ENCODE measurements at regions not wholly inside any gene's neighbourhood (a gene's known extent, or its start where the extent isn't known, plus 50 kb on each side); places are given as distances from the start of the nearest gene placed in this dataset.

GRCh38 chr2:11012131-11012693 is 100.5 kb downstream of the KCNF1 start:
- no peak for DNase-seq (ENCODE audit: low read depth, low spot score)
- H3K27ac ChIP-seq: no peak overlapping the region

DNA sequence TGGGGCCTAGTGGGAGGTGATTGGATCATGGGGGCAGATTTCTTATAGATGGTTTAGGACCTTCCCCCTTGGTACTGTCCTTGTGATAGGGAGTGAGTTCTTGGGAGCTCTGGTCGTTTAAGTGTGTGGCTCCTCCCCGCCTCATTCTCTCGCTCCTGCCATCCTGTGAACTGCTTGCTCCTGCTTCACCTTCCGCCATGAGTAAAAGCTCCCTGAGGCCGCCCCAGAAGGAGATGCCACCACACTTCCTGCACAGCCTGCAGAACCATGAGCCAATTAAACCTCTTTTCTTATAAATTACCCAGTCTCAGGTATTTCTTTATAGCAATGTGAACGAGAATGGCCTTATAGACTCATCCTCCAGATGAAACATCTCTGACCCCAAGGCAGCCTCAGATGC is 101.5 kb downstream of the KCNF1 start:
- H3K27ac ChIP-seq: no peak overlapping the region
- no peak for DNase-seq (ENCODE audit: low read depth, low spot score)

DNA sequence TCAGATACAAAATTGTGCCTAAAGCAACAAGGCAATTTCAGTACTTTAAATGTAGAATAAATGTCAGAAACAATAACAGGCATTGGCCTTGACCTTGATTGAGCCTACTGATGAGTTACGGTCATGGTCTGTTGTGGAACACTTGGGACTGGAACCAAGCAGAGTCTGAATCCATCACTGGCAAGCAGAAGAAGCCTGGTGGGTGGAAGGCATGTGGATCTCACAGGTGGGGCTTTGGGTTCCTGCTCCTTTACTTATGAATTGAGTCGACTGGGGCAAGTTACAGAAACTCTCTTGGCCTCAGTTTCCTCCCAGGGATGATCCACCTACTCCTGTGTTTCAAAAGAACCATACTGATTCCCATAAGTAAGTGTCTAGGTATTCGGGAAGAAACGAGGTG is 102.3 kb downstream of the KCNF1 start:
- no peak overlapping the region for H3K27ac ChIP-seq
- DNase-seq (ENCODE audit: low read depth, low spot score): no peak

DNA sequence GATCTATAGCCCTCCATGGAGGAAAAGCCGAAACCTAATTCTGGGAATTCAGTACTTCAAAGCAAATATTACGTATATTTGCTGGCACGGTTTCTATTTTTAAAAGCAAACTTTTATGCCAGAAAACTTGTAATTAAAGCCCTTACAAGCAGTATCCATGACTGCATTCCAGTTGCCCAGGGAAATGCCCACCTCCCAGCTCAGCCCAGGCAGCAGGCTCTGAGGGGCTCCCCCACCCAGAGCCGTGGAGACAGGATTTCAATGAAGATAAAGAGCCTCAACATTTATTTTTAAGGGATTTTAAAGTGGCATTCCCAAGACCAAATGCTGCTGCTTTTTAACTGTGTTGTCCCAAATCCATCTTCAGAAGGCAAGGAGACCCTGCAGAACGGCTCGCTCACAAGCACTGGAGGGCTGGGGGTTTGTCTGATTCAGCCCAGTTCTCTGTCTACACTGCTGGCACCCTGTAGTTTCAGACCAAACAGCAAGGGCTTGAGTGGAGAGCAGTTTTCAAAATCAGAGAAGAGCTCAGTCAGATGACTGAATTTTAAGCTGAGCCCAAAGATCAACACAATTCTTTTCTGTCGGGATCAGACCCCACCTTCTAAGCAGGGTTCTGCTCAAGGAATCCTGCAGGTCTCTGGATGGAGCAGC is 105.1 kb downstream of the KCNF1 start:
- no peak overlapping the region for H3K27ac ChIP-seq
- DNase-seq (ENCODE audit: low read depth, low spot score): no peak

DNA sequence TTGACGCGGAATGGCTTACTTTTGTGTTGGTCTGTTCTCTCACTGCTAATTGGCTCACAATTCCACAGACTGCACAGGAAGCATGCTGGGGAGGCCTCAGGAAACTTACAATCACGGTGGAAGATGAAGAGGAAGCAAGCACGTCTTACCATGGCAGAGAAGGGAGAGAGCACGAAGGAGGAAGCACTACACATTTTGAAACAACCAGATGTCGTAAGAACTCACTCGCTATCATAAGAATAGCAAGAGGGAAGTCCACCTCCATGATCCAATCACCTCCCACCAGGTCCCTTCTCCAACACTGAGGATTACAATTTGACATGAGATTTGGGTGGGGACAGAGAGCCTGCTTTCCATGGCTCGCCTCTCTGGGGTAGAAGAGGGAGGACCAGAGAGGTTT is 106.2 kb downstream of the KCNF1 start:
- no peak overlapping the region for H3K27ac ChIP-seq
- no peak for DNase-seq (ENCODE audit: low read depth, low spot score)

- no peak for DNase-seq (ENCODE audit: low read depth, low spot score)
- H3K27ac ChIP-seq: no peak overlapping the region
Measured at GRCh38 chr2:11018651-11019185, 107.0 kb downstream of the KCNF1 start.

DNA sequence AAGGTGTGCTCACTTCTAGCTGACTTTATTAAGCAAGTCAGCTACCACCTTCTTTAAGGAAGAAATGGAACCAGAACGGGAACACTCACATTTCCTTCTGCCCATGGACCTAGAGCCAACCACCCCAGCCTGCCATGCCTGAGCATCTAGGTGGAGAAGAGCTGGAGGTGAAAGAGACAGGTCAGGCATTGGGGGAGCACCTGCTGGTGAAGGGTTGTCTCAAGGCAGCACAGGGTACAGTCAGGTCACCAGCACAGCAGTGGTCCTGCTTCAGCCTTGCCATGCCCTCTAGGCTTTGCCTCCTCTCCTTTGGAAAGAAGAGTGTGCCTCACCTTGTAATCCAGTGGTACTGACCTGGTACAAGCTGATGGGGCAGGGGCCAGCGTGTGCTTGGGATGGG is 107.9 kb downstream of the KCNF1 start:
- DNase-seq (ENCODE audit: low read depth, low spot score): no peak
- H3K27ac ChIP-seq: no peak overlapping the region

GRCh38 chr2:11022064-11022463 is 110.3 kb downstream of the KCNF1 start:
- H3K27ac ChIP-seq: no peak overlapping the region
- DNase-seq (ENCODE audit: low read depth, low spot score): no peak

- no peak for DNase-seq (ENCODE audit: low read depth, low spot score)
- no peak overlapping the region for H3K27ac ChIP-seq
Measured at GRCh38 chr2:11022591-11023273, 111.0 kb downstream of the KCNF1 start.

GRCh38 chr2:11023326-11024258 is 111.9 kb downstream of the KCNF1 start:
- no peak overlapping the region for H3K27ac ChIP-seq
- DNase-seq (ENCODE audit: low read depth, low spot score): no peak

DNA sequence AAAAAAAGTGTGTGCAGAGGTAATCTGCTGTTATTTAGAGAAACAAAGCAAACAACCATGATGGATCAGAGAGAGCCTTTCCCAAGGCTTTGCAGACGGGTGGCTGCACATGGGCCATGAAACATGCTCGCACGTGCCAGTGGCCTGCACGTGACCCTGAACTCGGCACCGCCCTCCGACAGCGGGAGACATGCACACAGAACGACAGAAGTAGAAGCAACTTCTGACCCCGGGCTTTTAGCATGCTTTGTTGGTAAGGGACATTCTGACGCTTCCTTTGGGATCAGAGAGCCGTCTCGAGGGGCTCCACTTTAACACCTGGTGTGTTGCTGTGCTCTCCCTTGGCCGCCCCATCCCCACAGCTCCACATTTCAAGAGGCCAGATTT is 112.5 kb downstream of the KCNF1 start:
- DNase-seq (ENCODE audit: low read depth, low spot score): no peak
- no peak overlapping the region for H3K27ac ChIP-seq

GRCh38 chr2:11024687-11025086 is 113.0 kb downstream of the KCNF1 start:
- H3K27ac ChIP-seq: no peak overlapping the region
- no peak for DNase-seq (ENCODE audit: low read depth, low spot score)

DNA sequence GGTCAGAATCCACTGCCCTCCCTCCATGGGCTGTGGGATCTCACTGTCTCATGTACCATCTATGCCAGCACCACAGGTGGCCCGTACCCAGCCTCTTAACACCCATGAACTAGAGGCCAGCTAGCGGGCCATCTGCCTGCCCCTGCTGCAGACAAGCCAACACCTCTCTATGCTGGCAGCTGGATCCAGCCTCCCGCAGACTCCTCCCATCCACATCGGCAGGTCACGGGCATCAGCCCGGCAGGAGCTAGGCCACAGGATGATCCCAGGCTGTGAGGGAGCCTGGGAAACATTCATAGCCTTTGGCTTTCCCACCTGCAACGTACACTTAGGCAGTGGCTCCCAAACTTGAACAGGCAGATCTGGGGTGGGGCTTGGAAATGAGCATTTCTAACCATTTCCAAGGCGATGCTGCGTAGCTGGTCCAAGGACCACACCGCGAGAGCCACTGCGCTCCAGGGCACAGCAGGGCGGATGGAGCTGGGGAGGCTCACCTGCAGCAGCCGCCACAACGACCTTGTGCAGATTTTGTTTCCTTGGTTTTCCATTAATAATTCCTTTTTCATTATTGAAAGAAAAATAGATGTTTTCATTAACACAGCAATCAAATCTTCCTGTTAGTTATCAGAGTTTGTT is 114.7 kb downstream of the KCNF1 start:
- no peak overlapping the region for H3K27ac ChIP-seq
- DNase-seq (ENCODE audit: low read depth, low spot score): no peak

GRCh38 chr2:11027195-11027594 is 115.5 kb downstream of the KCNF1 start:
- no peak overlapping the region for H3K27ac ChIP-seq
- DNase-seq (ENCODE audit: low read depth, low spot score): no peak

GRCh38 chr2:11028407-11028916 is 116.7 kb downstream of the KCNF1 start:
- no peak overlapping the region for H3K27ac ChIP-seq
- no peak for DNase-seq (ENCODE audit: low read depth, low spot score)

- DNase-seq (ENCODE audit: low read depth, low spot score): no peak
- no peak overlapping the region for H3K27ac ChIP-seq
Measured at GRCh38 chr2:11029136-11029535, 117.4 kb downstream of the KCNF1 start.

DNA sequence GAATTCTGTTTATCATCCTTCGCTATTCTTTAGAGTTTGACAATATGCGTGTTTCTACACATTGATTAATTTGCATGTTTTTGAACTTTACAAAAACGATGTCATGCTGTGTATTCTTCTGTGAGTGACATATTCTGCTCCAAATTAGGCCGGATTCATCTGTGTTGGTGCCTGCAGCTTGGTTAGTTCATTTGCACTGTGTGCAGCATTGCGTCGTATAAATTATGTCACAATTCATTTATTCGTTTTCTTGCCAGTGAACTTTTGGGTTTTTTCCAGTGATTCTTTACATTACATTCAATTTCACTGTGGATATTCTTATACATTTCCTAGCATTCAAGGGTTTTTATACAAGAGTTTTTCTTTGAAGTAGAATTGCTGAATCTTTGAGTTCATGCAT is 118.3 kb downstream of the KCNF1 start:
- DNase-seq (ENCODE audit: low read depth, low spot score): no peak
- no peak overlapping the region for H3K27ac ChIP-seq

DNA sequence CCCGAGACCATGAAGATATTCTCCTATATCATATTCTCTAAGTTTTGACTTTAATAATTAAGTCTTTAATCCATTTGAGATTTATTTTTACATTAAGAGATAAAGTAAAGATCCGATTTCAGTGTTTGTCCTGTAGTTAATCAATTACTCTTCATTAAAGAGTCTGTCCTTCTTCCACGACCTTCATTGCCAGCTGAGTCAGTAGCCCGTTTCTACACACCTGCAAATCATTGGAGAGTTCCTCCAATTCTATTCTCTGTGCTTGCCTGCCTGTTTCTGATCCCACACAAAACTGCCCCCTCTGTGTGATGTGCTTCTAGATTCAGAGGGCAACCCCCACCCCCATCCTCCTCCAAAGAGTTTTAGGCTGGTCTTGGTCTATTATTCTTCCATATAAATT is 119.2 kb downstream of the KCNF1 start:
- H3K27ac ChIP-seq: no peak overlapping the region
- DNase-seq (ENCODE audit: low read depth, low spot score): no peak

- H3K27ac ChIP-seq: no peak overlapping the region
- no peak for DNase-seq (ENCODE audit: low read depth, low spot score)
Measured at GRCh38 chr2:11031876-11032275, 120.1 kb downstream of the KCNF1 start.

- no peak overlapping the region for H3K27ac ChIP-seq
- no peak for DNase-seq (ENCODE audit: low read depth, low spot score)
Measured at GRCh38 chr2:11032396-11032795, 120.7 kb downstream of the KCNF1 start.
